Small intestine (tissue), 7 donors: ENCODE measurements at regions not wholly inside any gene's neighbourhood (a gene's known extent, or its start where the extent isn't known, plus 50 kb on each side); places are given as distances from the start of the nearest gene placed in this dataset.
"Not testable (repeated sequence)": the region's sequence is repeated elsewhere in the genome, so short reads cannot be mapped to it uniquely, and the experiment has no call there.

Experiments used
- DNase-seq, 2 donors: peaks; one replicate each; pipeline versions ENCODE4 v3.0.0 to v3.0.0-alpha.2; 2013
- FAIRE-seq: peaks from 2 replicates; lab custom pipeline; 2012; peaks lifted over from hg19 to GRCh38; lab: Jason Lieb, UNC
- H3K27ac ChIP-seq, 3 donors: one replicate each; pipeline ENCODE4 v1.5.1; 2013; ENCODE audit warnings: low read length in 2 of 3, mild to moderate bottlenecking in 2 of 3, control low read depth in 1 of 3, inconsistent platforms in 1 of 3, low read depth in 1 of 3, moderate library complexity in 1 of 3
- H3K27me3 ChIP-seq, 3 donors: one replicate each; pipeline ENCODE4 v1.6.1; 2013; ENCODE audit warnings: low read length in 3 of 3, inconsistent platforms in 1 of 3; ENCODE audit not compliant: control insufficient read depth in 3 of 3, insufficient read depth in 3 of 3
- H3K36me3 ChIP-seq, 3 donors: one replicate each; pipeline ENCODE4 v1.6.1; 2013; ENCODE audit warnings: low read length in 3 of 3, inconsistent platforms in 1 of 3, low read depth in 1 of 3, mild to moderate bottlenecking in 1 of 3, moderate library complexity in 1 of 3; ENCODE audit not compliant: control insufficient read depth in 3 of 3, insufficient read depth in 2 of 3
- H3K4me1 ChIP-seq, 3 donors: one replicate each; pipeline ENCODE4 v1.6.1; 2013; ENCODE audit warnings: low read length in 2 of 3, inconsistent platforms in 1 of 3, low read depth in 1 of 3, mild to moderate bottlenecking in 1 of 3, moderate library complexity in 1 of 3; ENCODE audit not compliant: control insufficient read depth in 3 of 3, insufficient read depth in 2 of 3
- H3K4me3 ChIP-seq, 3 donors: one replicate each; pipeline ENCODE4 v1.5.1; 2013; ENCODE audit warnings: low read length in 3 of 3, control low read depth in 1 of 3, inconsistent platforms in 1 of 3, low read depth in 1 of 3, mild to moderate bottlenecking in 1 of 3, moderate library complexity in 1 of 3
- H3K9me3 ChIP-seq, 2 donors: one replicate each; pipeline ENCODE4 v1.6.1; 2013; ENCODE audit warnings: low read depth in 1 of 2, low read length in 1 of 2; ENCODE audit not compliant: control insufficient read depth in 2 of 2, insufficient read depth in 1 of 2
- WGBS, 3 donors: extraction: QIAGEN DNeasy Blood & Tissue Kit; methylation state at CpG; one replicate each; pipeline ENCODE4 v1.1.7; 2013; 5-methylcytosine and 5-hydroxymethylcytosine counted together
- donor health status: healthy with polysubstance abuse.
- donor health status: control.
- donor health status: control.
- donor health status: Bipolar disorder and iron deficiency.
- donor health status: healthy.

- 84 to 91% (median 84%) methylated on average over 2 of the region's 2 CpGs for WGBS, 3 donors
- Histone ChIP-seq H3K27me3 (no peaks in the 10 kb centered on the region), H3K36me3 (no peaks in the 10 kb centered on the region), H3K9me3 (no peaks in the 10 kb centered on the region), H3K4me3 (no peak overlapping the region), H3K27ac (no peak overlapping the region), H3K4me1 (no peaks in the 10 kb centered on the region)
- FAIRE-seq (no peak), DNase-seq (no peak)
Measured at GRCh38 chr4:127000846-127001245, 631.9 kb upstream of the INTU start.

DNA sequence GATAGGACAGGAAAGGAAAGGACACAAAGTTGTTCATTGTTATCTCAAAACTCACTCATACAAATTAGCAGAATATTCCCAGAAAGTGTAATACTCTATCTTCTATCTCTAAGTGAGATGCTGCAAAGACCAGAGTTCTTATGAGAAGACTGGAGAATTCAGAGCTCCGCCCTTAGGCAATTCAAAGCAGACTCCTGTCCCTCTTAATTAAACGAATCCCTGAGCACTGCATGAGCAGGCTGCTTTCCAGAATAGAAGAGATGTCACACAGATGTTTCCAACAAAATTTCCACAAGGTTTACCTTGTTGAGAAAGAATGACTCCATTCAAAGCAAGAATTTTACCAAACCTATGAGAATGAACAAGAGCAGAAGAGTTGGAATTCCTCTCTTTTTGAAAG lies 630.8 kb upstream of the INTU start:
- 53 to 73% (median 54%) methylated on average over 2 of the region's 2 CpGs for WGBS, 3 donors
- no peaks in the 10 kb centered on the region for H3K9me3 ChIP-seq
- H3K4me1 ChIP-seq, result no peaks in the 10 kb centered on the region
- FAIRE-seq, result no peak
- H3K27me3 ChIP-seq, result no peaks in the 10 kb centered on the region
- H3K36me3 ChIP-seq, result no peaks in the 10 kb centered on the region
- no peak overlapping the region for H3K4me3 ChIP-seq
- H3K27ac ChIP-seq, result no peak overlapping the region
- no peak for DNase-seq

- no peak overlapping the region for H3K4me3 ChIP-seq
- H3K9me3 ChIP-seq, result no peaks in the 10 kb centered on the region
- H3K36me3 ChIP-seq, result no peaks in the 10 kb centered on the region
- H3K27me3 ChIP-seq, result no peaks in the 10 kb centered on the region
- no peaks in the 10 kb centered on the region for H3K4me1 ChIP-seq
- no peak for FAIRE-seq
- H3K27ac ChIP-seq, result no peak overlapping the region
- DNase-seq, result no peak
Measured at GRCh38 chr4:127006446-127006877, 626.3 kb upstream of the INTU start.

- FAIRE-seq (no peak), DNase-seq (no peak)
- Histone ChIP-seq H3K27ac (no peak overlapping the region), H3K27me3 (no peaks in the 10 kb centered on the region), H3K9me3 (no peaks in the 10 kb centered on the region), H3K4me3 (no peak overlapping the region), H3K4me1 (no peaks in the 10 kb centered on the region), H3K36me3 (no peaks in the 10 kb centered on the region)
- 70 to 76% (median 76%) methylated on average over 3 of the region's 3 CpGs for WGBS, 3 donors
Measured at GRCh38 chr4:127007305-127007704, 625.5 kb upstream of the INTU start.

GRCh38 chr4:127012549-127012948 lies 620.2 kb upstream of the INTU start:
- no peaks in the 10 kb centered on the region for H3K36me3 ChIP-seq
- DNase-seq (no peak), FAIRE-seq (no peak)
- no peak overlapping the region for H3K27ac ChIP-seq
- H3K4me3 ChIP-seq, result no peak overlapping the region
- H3K27me3 ChIP-seq, result no peaks in the 10 kb centered on the region
- H3K9me3 ChIP-seq, result no peaks in the 10 kb centered on the region
- H3K4me1 ChIP-seq, result no peaks in the 10 kb centered on the region

GRCh38 chr4:127015667-127016117 lies 617.1 kb upstream of the INTU start:
- Histone ChIP-seq H3K36me3 (no peaks in the 10 kb centered on the region), H3K27me3 (no peaks in the 10 kb centered on the region), H3K4me1 (no peaks in the 10 kb centered on the region), H3K4me3 (no peak overlapping the region), H3K27ac (no peak overlapping the region), H3K9me3 (no peaks in the 10 kb centered on the region)
- FAIRE-seq (no peak), DNase-seq (no peak)
- WGBS, 3 donors, result 56 to 59% (median 57%) methylated on average over 5 of the region's 5 CpGs

GRCh38 chr4:127018381-127018780 lies 614.4 kb upstream of the INTU start:
- Histone ChIP-seq H3K9me3 (no peaks in the 10 kb centered on the region), H3K4me1 (no peaks in the 10 kb centered on the region), H3K4me3 (no peak overlapping the region), H3K27ac (no peak overlapping the region), H3K27me3 (no peaks in the 10 kb centered on the region), H3K36me3 (no peaks in the 10 kb centered on the region)
- 82 to 94% (median 82%) methylated on average over 2 of the region's 2 CpGs for WGBS, 3 donors
- DNase-seq (no peak), FAIRE-seq (no peak)

DNA sequence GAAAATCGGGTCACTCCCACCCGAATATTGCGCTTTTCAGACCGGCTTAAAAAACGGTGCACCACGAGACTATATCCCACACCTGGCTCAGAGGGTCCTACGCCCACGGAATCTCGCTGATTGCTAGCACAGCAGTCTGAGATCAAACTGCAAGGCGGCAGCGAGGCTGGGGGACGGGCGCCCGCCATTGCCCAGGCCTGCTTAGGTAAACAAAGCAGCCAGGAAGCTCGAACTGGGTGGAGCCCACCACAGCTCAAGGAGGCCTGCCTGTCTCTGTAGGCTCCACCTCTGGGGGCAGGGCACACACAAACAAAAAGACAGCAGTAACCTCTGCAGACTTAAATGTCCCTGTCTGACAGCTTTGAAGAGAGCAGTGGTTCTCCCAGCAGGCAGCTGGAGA lies 611.9 kb upstream of the INTU start:
- not testable (repeated sequence) for H3K27ac ChIP-seq, H3K4me3 ChIP-seq, H3K9me3 ChIP-seq, DNase-seq, FAIRE-seq, H3K4me1 ChIP-seq, H3K27me3 ChIP-seq, H3K36me3 ChIP-seq
- 80 to 93% (median 87%) methylated on average over 5 to 15 of the region's 15 CpGs for WGBS, 3 donors

GRCh38 chr4:127036296-127036695 lies 596.5 kb upstream of the INTU start:
- H3K4me3 ChIP-seq, result no peak overlapping the region
- no peaks in the 10 kb centered on the region for H3K27me3 ChIP-seq
- H3K4me1 ChIP-seq, result no peaks in the 10 kb centered on the region
- no peaks in the 10 kb centered on the region for H3K36me3 ChIP-seq
- 55 to 71% (median 59%) methylated on average over 3 of the region's 3 CpGs for WGBS, 3 donors
- DNase-seq, result no peak
- FAIRE-seq, result no peak
- H3K27ac ChIP-seq, result no peak overlapping the region
- H3K9me3 ChIP-seq, result peaks cover 0 to 8% of the 10 kb centered on the region in 2 donors
